DMS153 (cell line): ENCODE measurements at regions not wholly inside any gene's neighbourhood (a gene's known extent, or its start where the extent isn't known, plus 50 kb on each side); places are given as distances from the start of the nearest gene placed in this dataset.

Experiments used
- DNase-seq: peaks from one replicate; lab custom pipeline; 2025; lab: John Stamatoyannopoulos, UW

- DNase-seq: no peak
Observed at GRCh38 chr12:90321369-90321768, 612.7 kb upstream of the ATP2B1 start.

- DNase-seq: no peak
Observed at GRCh38 chr12:90311561-90311960, 602.9 kb upstream of the ATP2B1 start.

- no peak for DNase-seq
Observed at GRCh38 chr12:90305379-90305778, 596.7 kb upstream of the ATP2B1 start.

- no peak for DNase-seq
Observed at GRCh38 chr12:90304231-90304630, 595.6 kb upstream of the ATP2B1 start.

GRCh38 chr12:90303771-90304170 is 595.1 kb upstream of the ATP2B1 start:
- DNase-seq: no peak

- DNase-seq: no peak
Observed at GRCh38 chr12:90301561-90302133, 593.0 kb upstream of the ATP2B1 start.

- DNase-seq: no peak
Observed at GRCh38 chr12:90301095-90301494, 592.5 kb upstream of the ATP2B1 start.

- no peak for DNase-seq
Observed at GRCh38 chr12:90299666-90300065, 591.0 kb upstream of the ATP2B1 start.

- DNase-seq: no peak
Observed at GRCh38 chr12:90299121-90299520, 590.5 kb upstream of the ATP2B1 start.

- no peak for DNase-seq
Observed at GRCh38 chr12:90298289-90298948, 589.8 kb upstream of the ATP2B1 start.

GRCh38 chr12:90295858-90296257 is 587.2 kb upstream of the ATP2B1 start:
- DNase-seq: no peak

- no peak for DNase-seq
Observed at GRCh38 chr12:90292183-90292582, 583.5 kb upstream of the ATP2B1 start.

GRCh38 chr12:90290980-90291975 is 582.6 kb upstream of the ATP2B1 start:
- DNase-seq: no peak

- DNase-seq: peak; percentile 4
Observed at GRCh38 chr12:90287585-90287984, 578.9 kb upstream of the ATP2B1 start.

- no peak for DNase-seq
Observed at GRCh38 chr12:90281154-90281868, 572.7 kb upstream of the ATP2B1 start.

GRCh38 chr12:90280564-90281058 is 572.0 kb upstream of the ATP2B1 start:
- DNase-seq: no peak

- DNase-seq: no peak
Observed at GRCh38 chr12:90280033-90280432, 571.4 kb upstream of the ATP2B1 start.

- no peak for DNase-seq
Observed at GRCh38 chr12:90275088-90275487, 566.5 kb upstream of the ATP2B1 start.

GRCh38 chr12:90274407-90274806 is 565.8 kb upstream of the ATP2B1 start:
- DNase-seq: no peak

GRCh38 chr12:90268574-90268973 is 559.9 kb upstream of the ATP2B1 start:
- DNase-seq: no peak

GRCh38 chr12:90262251-90262650 is 553.6 kb upstream of the ATP2B1 start:
- no peak for DNase-seq

- no peak for DNase-seq
Observed at GRCh38 chr12:90261283-90261682, 552.6 kb upstream of the ATP2B1 start.
